ENCODE measurements at regions not wholly inside any gene's neighbourhood (a gene's known extent, or its start where the extent isn't known, plus 50 kb on each side); places are given as distances from the start of the nearest gene placed in this dataset.

DNA sequence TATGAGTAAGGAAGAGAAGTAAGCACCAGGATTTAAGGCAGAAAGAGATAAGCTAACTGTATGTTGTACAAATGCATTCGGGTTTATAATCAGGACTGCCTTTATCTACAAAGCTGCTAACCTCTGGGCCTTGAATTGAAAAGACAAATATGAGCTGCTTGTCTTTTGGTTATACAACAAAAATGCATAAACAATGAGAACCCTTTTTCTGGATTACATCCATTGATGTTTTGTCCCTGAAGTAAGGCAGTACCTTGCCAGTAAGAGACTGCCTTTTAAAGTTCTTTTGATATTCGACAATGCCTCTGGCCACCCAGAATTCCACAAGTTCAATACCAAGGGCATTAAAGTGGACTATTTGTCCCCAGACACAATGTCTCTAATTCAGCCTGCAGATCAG is 280.7 kb downstream of the ZNF621 start:
- TF ChIP-seq, protein P1, sequence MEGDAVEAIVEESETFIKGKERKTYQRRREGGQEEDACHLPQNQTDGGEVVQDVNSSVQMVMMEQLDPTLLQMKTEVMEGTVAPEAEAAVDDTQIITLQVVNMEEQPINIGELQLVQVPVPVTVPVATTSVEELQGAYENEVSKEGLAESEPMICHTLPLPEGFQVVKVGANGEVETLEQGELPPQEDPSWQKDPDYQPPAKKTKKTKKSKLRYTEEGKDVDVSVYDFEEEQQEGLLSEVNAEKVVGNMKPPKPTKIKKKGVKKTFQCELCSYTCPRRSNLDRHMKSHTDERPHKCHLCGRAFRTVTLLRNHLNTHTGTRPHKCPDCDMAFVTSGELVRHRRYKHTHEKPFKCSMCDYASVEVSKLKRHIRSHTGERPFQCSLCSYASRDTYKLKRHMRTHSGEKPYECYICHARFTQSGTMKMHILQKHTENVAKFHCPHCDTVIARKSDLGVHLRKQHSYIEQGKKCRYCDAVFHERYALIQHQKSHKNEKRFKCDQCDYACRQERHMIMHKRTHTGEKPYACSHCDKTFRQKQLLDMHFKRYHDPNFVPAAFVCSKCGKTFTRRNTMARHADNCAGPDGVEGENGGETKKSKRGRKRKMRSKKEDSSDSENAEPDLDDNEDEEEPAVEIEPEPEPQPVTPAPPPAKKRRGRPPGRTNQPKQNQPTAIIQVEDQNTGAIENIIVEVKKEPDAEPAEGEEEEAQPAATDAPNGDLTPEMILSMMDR (IDR thresholded peaks at IDR 0.05), result no peak
- no peak for TF ChIP-seq POLR2AphosphoS5 (IDR thresholded peaks at IDR 0.05)

Data from breast epithelium (tissue), 3 donors.